GM23338 (cell line): ENCODE measurements at regions not wholly inside any gene's neighbourhood (a gene's known extent, or its start where the extent isn't known, plus 50 kb on each side); places are given as distances from the start of the nearest gene placed in this dataset.

Source experiments
- ATAC-seq: fragments of 200-7000 bp; cut with Tn5 transposase; 3 replicates; pipeline ENCODE4 v1.9.1; 2020
- DNase-seq: peaks from one replicate; pipeline ENCODE4 v3.0.0-alpha.2; 2015; ENCODE audit warnings: low spot score
- H2AFZ ChIP-seq: fragments of 200-600 bp; sonication (generic); 2 replicates; pipeline ENCODE4 v1.8.0; 2016; ENCODE audit warnings: antibody characterized with exemption, mild to moderate bottlenecking, moderate library complexity
- H3F3A ChIP-seq: fragments of 200-600 bp; sonication (generic); replicated peaks from 2 replicates; pipeline ENCODE4 v1.8.0; 2017; ENCODE audit warnings: antibody characterized with exemption, mixed run types, low read depth
- H3K27ac ChIP-seq: fragments of 200-600 bp; sonication (generic); 2 replicates; pipeline ENCODE4 v1.6.1; 2016; ENCODE audit warnings: low read depth
- H3K27me3 ChIP-seq: fragments of 200-600 bp; sonication (generic); 2 replicates; pipeline ENCODE4 v1.8.0; 2016; ENCODE audit warnings: mild to moderate bottlenecking, mixed run types, moderate library complexity; ENCODE audit not compliant: insufficient read depth
- H3K36me3 ChIP-seq: fragments of 200-600 bp; sonication (generic); 2 replicates; pipeline ENCODE4 v1.8.0; 2016; ENCODE audit warnings: mild to moderate bottlenecking; ENCODE audit not compliant: insufficient read depth
- H3K4me1 ChIP-seq: fragments of 200-600 bp; sonication (generic); 2 replicates; pipeline ENCODE4 v1.8.0; 2016; ENCODE audit warnings: mild to moderate bottlenecking, moderate library complexity; ENCODE audit not compliant: insufficient read depth
- H3K4me2 ChIP-seq: fragments of 200-600 bp; sonication (generic); 2 replicates; pipeline ENCODE4 v1.7.1; 2017; ENCODE audit warnings: mixed run types
- H3K4me3 ChIP-seq: fragments of 200-600 bp; sonication (generic); 2 replicates; pipeline ENCODE4 v1.6.1; 2016; ENCODE audit warnings: mixed run types
- H3K79me2 ChIP-seq: fragments of 200-600 bp; sonication (generic); replicated peaks from 2 replicates; pipeline ENCODE4 v1.8.0; 2017; ENCODE audit warnings: mild to moderate bottlenecking; ENCODE audit not compliant: insufficient read depth
- H3K9me2 ChIP-seq: fragments of 200-600 bp; sonication (generic); 2 replicates; pipeline ENCODE4 v1.8.0; 2017; ENCODE audit not compliant: insufficient read depth
- H4K20me1 ChIP-seq: fragments of 200-600 bp; sonication (generic); replicated peaks from 2 replicates; pipeline ENCODE4 v1.8.0; 2017; ENCODE audit warnings: mild to moderate bottlenecking; ENCODE audit not compliant: insufficient read depth
- H3K27ac Mint-ChIP-seq: 2 replicates; pipeline ENCODE4 v1.8.0; 2020; ENCODE audit warnings: inconsistent platforms, mild to moderate bottlenecking, moderate library complexity, mixed read lengths
- H3K27me3 Mint-ChIP-seq: 3 replicates; pipeline ENCODE4 v1.8.0; 2022; ENCODE audit warnings: low read depth, mild to moderate bottlenecking, moderate library complexity, mixed read lengths, inconsistent platforms; ENCODE audit not compliant: insufficient read depth, poor library complexity
- H3K36me3 Mint-ChIP-seq: 3 replicates; pipeline ENCODE4 v1.8.0; 2021; ENCODE audit warnings: low read depth, mild to moderate bottlenecking, inconsistent platforms, moderate library complexity, mixed read lengths
- H3K4me1 Mint-ChIP-seq: 3 replicates; pipeline ENCODE4 v1.8.0; 2020; ENCODE audit warnings: mild to moderate bottlenecking, inconsistent platforms, mixed read lengths
- H3K4me3 Mint-ChIP-seq: 3 replicates; pipeline ENCODE4 v1.8.0; 2021; ENCODE audit warnings: moderate library complexity, mild to moderate bottlenecking, inconsistent platforms, mixed read lengths
- H3K9me3 Mint-ChIP-seq: 3 replicates; pipeline ENCODE4 v1.8.0; 2020; ENCODE audit warnings: moderate library complexity, mild to moderate bottlenecking, inconsistent platforms, mixed read lengths
- EZH2phosphoT487 ChIP-seq: fragments of 200-600 bp; sonication (generic); IDR thresholded peaks from one replicate; pipeline ENCODE4 v1.8.1; 2018; ENCODE audit warnings: antibody characterized with exemption; ENCODE audit not compliant: unreplicated experiment
- JUNB ChIP-seq: IDR thresholded peaks from one replicate; pipeline ENCODE4 v1.6.1; 2016; ENCODE audit warnings: antibody characterized with exemption; ENCODE audit not compliant: unreplicated experiment
- NANOG ChIP-seq: IDR thresholded peaks from 2 replicates; pipeline ENCODE4 v1.6.1; 2016; ENCODE audit warnings: antibody characterized with exemption, borderline replicate concordance
- POLR2AphosphoS5 ChIP-seq: IDR thresholded peaks from 2 replicates; pipeline ENCODE4 v1.6.1; 2016; ENCODE audit warnings: antibody characterized with exemption, low read depth
- STAT1 ChIP-seq: IDR thresholded peaks from one replicate; pipeline ENCODE4 v1.6.1; 2016; ENCODE audit warnings: antibody characterized with exemption; ENCODE audit not compliant: unreplicated experiment
- ZNF114 ChIP-seq: fragments of 250-450 bp; sonication (Bioruptor Pico); IDR thresholded peaks from 2 replicates; pipeline ENCODE4 v1.5.0; 2020; ENCODE audit warnings: mild to moderate bottlenecking, moderate library complexity
- ZNF331 ChIP-seq: fragments of 250-450 bp; sonication (Bioruptor Pico); IDR thresholded peaks from 2 replicates; pipeline ENCODE4 v1.5.0; 2020; ENCODE audit warnings: low read depth, mild to moderate bottlenecking, moderate library complexity
- TF ChIP-seq, protein P1 (sequence below): IDR thresholded peaks from one replicate; pipeline ENCODE4 v1.6.1; 2018; ENCODE audit warnings: antibody characterized with exemption; ENCODE audit not compliant: unreplicated experiment
- TF ChIP-seq, protein P2 (sequence below): fragments of 250-450 bp; sonication (Bioruptor Pico); IDR thresholded peaks from 2 replicates; pipeline ENCODE4 v1.5.0; 2020; ENCODE audit warnings: mild to moderate bottlenecking, moderate library complexity

- Histone ChIP-seq H3K9me2 (no peaks in the 10 kb centered on the region), H3K4me1 (no peaks in the 10 kb centered on the region), H3K4me3 (no peak overlapping the region), H4K20me1 (no peaks in the 10 kb centered on the region), H3K4me2 (no peak overlapping the region), H3K79me2 (no peaks in the 10 kb centered on the region), H2AFZ (no peak overlapping the region), H3K36me3 (no peaks in the 10 kb centered on the region), H3F3A (no peaks in the 10 kb centered on the region), H3K27me3 (no peaks in the 10 kb centered on the region), H3K27ac (no peak overlapping the region)
- H3K27ac Mint-ChIP-seq: no peak overlapping the region
- ATAC-seq: no peak
- no peaks in the 10 kb centered on the region for H3K4me1 Mint-ChIP-seq
- H3K36me3 Mint-ChIP-seq: peaks cover 4% of the 10 kb centered on the region
- no peak for DNase-seq
- H3K27me3 Mint-ChIP-seq: no peaks in the 10 kb centered on the region
- no peak for TF ChIP-seq EZH2phosphoT487
- TF ChIP-seq NANOG: no peak
- TF ChIP-seq, protein P1, sequence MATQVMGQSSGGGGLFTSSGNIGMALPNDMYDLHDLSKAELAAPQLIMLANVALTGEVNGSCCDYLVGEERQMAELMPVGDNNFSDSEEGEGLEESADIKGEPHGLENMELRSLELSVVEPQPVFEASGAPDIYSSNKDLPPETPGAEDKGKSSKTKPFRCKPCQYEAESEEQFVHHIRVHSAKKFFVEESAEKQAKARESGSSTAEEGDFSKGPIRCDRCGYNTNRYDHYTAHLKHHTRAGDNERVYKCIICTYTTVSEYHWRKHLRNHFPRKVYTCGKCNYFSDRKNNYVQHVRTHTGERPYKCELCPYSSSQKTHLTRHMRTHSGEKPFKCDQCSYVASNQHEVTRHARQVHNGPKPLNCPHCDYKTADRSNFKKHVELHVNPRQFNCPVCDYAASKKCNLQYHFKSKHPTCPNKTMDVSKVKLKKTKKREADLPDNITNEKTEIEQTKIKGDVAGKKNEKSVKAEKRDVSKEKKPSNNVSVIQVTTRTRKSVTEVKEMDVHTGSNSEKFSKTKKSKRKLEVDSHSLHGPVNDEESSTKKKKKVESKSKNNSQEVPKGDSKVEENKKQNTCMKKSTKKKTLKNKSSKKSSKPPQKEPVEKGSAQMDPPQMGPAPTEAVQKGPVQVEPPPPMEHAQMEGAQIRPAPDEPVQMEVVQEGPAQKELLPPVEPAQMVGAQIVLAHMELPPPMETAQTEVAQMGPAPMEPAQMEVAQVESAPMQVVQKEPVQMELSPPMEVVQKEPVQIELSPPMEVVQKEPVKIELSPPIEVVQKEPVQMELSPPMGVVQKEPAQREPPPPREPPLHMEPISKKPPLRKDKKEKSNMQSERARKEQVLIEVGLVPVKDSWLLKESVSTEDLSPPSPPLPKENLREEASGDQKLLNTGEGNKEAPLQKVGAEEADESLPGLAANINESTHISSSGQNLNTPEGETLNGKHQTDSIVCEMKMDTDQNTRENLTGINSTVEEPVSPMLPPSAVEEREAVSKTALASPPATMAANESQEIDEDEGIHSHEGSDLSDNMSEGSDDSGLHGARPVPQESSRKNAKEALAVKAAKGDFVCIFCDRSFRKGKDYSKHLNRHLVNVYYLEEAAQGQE: no peak
- TF ChIP-seq STAT1: no peak
- no peak overlapping the region for H3K4me3 Mint-ChIP-seq
- peaks cover 4% of the 10 kb centered on the region; the same call in 1 of the 3 replicates for H3K9me3 Mint-ChIP-seq
Measured at GRCh38 chr13:55967055-55967454, 1173.7 kb upstream of the PRR20A start.

DNA sequence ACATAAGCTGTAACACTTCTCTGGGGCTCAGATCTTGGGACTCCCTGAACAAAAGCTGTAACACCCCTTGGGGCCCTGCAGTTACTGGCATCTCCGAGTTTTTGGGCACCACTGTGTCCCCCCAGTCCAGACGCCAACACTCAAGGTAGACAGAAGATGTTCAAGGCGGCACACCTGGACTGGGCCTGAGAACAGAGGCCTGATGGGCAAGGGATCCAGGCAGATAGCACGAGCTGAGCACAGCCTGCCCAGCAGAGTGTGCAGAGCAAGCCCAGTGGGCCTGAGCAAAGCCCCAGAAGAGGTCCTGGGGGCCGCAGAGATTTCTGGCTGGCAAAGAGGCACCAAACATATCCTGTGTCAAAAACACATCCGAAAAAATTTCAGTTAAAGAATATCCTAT is 1163.3 kb upstream of the PRR20A start:
- H3K4me2 ChIP-seq: no peak overlapping the region
- no peak overlapping the region for H3K4me3 ChIP-seq
- no peaks in the 10 kb centered on the region for H3K9me2 ChIP-seq
- Mint-ChIP-seq H3K4me3 (no peak overlapping the region), H3K9me3 (peaks cover 21% of the 10 kb centered on the region), H3K27me3 (peaks cover 2% of the 10 kb centered on the region), H3K4me1 (no peaks in the 10 kb centered on the region), H3K27ac (no peak overlapping the region), H3K36me3 (peaks cover 19% of the 10 kb centered on the region)
- no peaks in the 10 kb centered on the region; the same call in 1 of the 2 replicates for H3K36me3 ChIP-seq
- H3K27ac ChIP-seq: no peak overlapping the region
- ATAC-seq (no peak), DNase-seq (no peak)
- H2AFZ ChIP-seq: no peak overlapping the region
- no peaks in the 10 kb centered on the region for H4K20me1 ChIP-seq
- no peaks in the 10 kb centered on the region for H3K4me1 ChIP-seq
- H3F3A ChIP-seq: no peaks in the 10 kb centered on the region
- H3K79me2 ChIP-seq: no peaks in the 10 kb centered on the region
- no peaks in the 10 kb centered on the region for H3K27me3 ChIP-seq
- TF ChIP-seq ZNF331 (CRISPR knock-in tag) (no peak), POLR2AphosphoS5 (no peak), NANOG (no peak), JUNB (no peak), ZNF114 (no peak)
- TF ChIP-seq, protein P1: no peak
- TF ChIP-seq, protein P2, sequence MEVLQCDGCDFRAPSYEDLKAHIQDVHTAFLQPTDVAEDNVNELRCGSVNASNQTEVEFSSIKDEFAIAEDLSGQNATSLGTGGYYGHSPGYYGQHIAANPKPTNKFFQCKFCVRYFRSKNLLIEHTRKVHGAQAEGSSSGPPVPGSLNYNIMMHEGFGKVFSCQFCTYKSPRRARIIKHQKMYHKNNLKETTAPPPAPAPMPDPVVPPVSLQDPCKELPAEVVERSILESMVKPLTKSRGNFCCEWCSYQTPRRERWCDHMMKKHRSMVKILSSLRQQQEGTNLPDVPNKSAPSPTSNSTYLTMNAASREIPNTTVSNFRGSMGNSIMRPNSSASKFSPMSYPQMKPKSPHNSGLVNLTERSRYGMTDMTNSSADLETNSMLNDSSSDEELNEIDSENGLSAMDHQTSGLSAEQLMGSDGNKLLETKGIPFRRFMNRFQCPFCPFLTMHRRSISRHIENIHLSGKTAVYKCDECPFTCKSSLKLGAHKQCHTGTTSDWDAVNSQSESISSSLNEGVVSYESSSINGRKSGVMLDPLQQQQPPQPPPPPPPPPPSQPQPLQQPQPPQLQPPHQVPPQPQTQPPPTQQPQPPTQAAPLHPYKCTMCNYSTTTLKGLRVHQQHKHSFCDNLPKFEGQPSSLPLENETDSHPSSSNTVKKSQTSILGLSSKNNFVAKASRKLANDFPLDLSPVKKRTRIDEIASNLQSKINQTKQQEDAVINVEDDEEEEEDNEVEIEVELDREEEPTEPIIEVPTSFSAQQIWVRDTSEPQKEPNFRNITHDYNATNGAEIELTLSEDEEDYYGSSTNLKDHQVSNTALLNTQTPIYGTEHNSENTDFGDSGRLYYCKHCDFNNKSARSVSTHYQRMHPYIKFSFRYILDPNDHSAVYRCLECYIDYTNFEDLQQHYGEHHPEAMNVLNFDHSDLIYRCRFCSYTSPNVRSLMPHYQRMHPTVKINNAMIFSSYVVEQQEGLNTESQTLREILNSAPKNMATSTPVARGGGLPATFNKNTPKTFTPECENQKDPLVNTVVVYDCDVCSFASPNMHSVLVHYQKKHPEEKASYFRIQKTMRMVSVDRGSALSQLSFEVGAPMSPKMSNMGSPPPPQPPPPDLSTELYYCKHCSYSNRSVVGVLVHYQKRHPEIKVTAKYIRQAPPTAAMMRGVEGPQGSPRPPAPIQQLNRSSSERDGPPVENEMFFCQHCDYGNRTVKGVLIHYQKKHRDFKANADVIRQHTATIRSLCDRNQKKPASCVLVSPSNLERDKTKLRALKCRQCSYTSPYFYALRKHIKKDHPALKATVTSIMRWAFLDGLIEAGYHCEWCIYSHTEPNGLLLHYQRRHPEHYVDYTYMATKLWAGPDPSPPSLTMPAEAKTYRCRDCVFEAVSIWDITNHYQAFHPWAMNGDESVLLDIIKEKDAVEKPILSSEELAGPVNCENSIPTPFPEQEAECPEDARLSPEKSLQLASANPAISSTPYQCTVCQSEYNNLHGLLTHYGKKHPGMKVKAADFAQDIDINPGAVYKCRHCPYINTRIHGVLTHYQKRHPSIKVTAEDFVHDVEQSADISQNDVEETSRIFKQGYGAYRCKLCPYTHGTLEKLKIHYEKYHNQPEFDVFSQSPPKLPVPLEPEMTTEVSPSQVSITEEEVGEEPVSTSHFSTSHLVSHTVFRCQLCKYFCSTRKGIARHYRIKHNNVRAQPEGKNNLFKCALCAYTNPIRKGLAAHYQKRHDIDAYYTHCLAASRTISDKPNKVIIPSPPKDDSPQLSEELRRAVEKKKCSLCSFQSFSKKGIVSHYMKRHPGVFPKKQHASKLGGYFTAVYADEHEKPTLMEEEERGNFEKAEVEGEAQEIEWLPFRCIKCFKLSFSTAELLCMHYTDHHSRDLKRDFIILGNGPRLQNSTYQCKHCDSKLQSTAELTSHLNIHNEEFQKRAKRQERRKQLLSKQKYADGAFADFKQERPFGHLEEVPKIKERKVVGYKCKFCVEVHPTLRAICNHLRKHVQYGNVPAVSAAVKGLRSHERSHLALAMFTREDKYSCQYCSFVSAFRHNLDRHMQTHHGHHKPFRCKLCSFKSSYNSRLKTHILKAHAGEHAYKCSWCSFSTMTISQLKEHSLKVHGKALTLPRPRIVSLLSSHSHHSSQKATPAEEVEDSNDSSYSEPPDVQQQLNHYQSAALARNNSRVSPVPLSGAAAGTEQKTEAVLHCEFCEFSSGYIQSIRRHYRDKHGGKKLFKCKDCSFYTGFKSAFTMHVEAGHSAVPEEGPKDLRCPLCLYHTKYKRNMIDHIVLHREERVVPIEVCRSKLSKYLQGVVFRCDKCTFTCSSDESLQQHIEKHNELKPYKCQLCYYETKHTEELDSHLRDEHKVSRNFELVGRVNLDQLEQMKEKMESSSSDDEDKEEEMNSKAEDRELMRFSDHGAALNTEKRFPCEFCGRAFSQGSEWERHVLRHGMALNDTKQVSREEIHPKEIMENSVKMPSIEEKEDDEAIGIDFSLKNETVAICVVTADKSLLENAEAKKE (CRISPR knock-in tag): no peak
